ENCODE measurements at regions not wholly inside any gene's neighbourhood (a gene's known extent, or its start where the extent isn't known, plus 50 kb on each side); places are given as distances from the start of the nearest gene placed in this dataset.

DNA sequence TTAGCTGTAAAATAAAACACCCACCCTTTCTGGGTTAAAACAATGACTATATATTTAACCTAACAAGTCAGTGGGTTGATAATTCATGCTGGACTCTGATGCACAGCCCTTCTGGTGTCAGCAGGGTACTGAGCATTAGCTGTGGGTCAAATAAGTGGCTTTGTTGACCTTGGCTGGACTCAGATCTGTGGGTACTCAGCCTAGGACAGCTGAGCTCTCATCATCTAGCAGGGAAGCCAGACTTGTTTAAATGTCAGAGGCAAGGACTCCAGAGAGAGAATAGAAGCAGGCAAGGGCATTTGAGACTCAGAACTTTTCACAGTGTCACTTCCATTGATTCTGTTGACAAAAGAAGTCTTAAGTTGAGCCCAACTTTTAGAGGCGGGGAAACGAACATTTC lies 1063.8 kb upstream of the CDH8 start:
- TF ChIP-seq, protein P1, sequence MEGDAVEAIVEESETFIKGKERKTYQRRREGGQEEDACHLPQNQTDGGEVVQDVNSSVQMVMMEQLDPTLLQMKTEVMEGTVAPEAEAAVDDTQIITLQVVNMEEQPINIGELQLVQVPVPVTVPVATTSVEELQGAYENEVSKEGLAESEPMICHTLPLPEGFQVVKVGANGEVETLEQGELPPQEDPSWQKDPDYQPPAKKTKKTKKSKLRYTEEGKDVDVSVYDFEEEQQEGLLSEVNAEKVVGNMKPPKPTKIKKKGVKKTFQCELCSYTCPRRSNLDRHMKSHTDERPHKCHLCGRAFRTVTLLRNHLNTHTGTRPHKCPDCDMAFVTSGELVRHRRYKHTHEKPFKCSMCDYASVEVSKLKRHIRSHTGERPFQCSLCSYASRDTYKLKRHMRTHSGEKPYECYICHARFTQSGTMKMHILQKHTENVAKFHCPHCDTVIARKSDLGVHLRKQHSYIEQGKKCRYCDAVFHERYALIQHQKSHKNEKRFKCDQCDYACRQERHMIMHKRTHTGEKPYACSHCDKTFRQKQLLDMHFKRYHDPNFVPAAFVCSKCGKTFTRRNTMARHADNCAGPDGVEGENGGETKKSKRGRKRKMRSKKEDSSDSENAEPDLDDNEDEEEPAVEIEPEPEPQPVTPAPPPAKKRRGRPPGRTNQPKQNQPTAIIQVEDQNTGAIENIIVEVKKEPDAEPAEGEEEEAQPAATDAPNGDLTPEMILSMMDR (IDR thresholded peaks at IDR 0.05): no peak
- TF ChIP-seq POLR2A (IDR thresholded peaks at IDR 0.05): no peak

Data from thyroid gland (tissue), 4 donors.